Epithelial cell of esophagus (primary cell): ENCODE measurements at regions not wholly inside any gene's neighbourhood (a gene's known extent, or its start where the extent isn't known, plus 50 kb on each side); places are given as distances from the start of the nearest gene placed in this dataset.
A peak's percentile ranks its signal among the peaks of the same experiment; 100 is the strongest.

Source experiments
- DNase-seq: peaks from one replicate; pipeline ENCODE4 v3.0.0; 2010; ENCODE audit warnings: low read depth
- H3K4me3 ChIP-seq: 2 replicates; pipeline ENCODE4 v1.5.1; 2011; ENCODE audit warnings: mild to moderate bottlenecking, low read length, control low read depth
- CTCF ChIP-seq: IDR thresholded peaks from 2 replicates; pipeline ENCODE4 v1.5.1; 2011; ENCODE audit warnings: low read depth, mild to moderate bottlenecking, low read length, control low read depth, inconsistent platforms; ENCODE audit not compliant: insufficient read depth; ENCODE audit errors: missing control alignments

- TF ChIP-seq CTCF, result no peak
- no peak for DNase-seq
- H3K4me3 ChIP-seq, result no peak overlapping the region
Observed at GRCh38 chr6:119686644-119687043, 337.1 kb upstream of the MAN1A1 start.

- no peak for TF ChIP-seq CTCF
- DNase-seq, result no peak
- H3K4me3 ChIP-seq, result no peak overlapping the region
Observed at GRCh38 chr6:119686240-119686639, 336.7 kb upstream of the MAN1A1 start.

DNA sequence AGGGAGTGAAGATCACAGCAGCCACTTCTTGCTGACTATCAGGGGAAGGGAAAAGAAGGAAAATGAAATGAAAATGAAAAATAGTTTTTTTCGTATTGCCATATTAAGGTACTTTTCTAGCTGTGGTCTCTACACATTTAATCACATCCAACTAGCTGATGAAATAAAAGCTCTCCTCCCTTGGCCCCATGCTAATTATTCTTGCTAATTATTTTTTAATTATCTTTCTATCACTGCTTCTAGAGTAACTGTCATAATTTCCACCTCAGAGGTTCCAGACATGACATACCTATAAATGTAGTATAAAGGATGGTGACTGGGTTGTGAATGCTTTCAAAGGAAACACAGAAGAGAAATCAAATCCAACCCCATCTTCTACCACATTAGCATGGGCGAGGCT is 334.1 kb upstream of the MAN1A1 start:
- H3K4me3 ChIP-seq, result no peak overlapping the region
- DNase-seq, result no peak
- no peak for TF ChIP-seq CTCF

GRCh38 chr6:119683031-119683430 is 333.5 kb upstream of the MAN1A1 start:
- TF ChIP-seq CTCF, result no peak
- no peak overlapping the region for H3K4me3 ChIP-seq
- peak; percentile 52 for DNase-seq

DNA sequence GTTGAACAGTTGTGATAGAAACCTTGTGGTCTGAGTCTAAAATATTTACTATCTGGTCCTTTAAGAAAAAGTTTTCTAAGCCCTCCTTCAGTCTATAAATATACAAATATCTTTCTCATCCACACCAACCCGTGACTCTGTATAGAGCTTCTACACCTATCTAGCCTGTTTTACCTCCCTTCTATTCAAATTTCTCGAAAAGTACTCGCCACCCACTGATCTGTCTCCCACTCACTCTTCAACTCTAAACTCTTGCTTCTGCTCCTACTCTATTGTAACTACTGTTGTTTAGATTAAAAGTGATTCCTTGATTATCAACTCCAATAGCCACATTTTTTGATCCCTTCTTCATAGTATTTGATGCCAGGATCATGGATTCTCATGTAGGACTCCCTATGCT is 329.4 kb upstream of the MAN1A1 start:
- no peak for DNase-seq
- H3K4me3 ChIP-seq, result no peak overlapping the region
- TF ChIP-seq CTCF, result no peak

GRCh38 chr6:119677384-119677783 is 327.8 kb upstream of the MAN1A1 start:
- no peak for DNase-seq
- no peak for TF ChIP-seq CTCF
- no peak overlapping the region for H3K4me3 ChIP-seq

DNA sequence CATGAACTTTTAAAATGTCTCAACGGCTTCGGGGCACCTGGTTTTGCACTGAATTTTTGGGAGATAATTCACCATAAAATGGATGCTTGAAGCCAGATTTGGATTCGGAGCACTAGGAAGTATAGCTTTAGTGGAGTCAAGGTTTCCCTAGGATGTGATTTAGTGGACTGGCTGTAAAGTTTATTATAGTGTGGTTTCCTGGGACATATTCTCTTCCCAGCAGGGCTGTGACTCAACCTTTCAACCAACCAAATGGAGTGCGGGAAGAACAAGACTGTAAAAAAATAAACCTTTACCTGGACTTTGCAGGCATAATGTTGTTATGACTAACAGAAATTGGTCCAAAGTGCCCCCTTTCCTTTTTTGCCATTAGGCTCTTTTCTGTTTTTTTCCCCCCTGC is 327.4 kb upstream of the MAN1A1 start:
- TF ChIP-seq CTCF, result no peak
- H3K4me3 ChIP-seq, result no peak overlapping the region
- DNase-seq, result no peak
